HuH-7 (cell line): ENCODE measurements at regions not wholly inside any gene's neighbourhood (a gene's known extent, or its start where the extent isn't known, plus 50 kb on each side); places are given as distances from the start of the nearest gene placed in this dataset.

Source experiments
- DNase-seq: peaks from one replicate; pipeline ENCODE4 v3.0.0; 2011; ENCODE audit warnings: low spot score

DNA sequence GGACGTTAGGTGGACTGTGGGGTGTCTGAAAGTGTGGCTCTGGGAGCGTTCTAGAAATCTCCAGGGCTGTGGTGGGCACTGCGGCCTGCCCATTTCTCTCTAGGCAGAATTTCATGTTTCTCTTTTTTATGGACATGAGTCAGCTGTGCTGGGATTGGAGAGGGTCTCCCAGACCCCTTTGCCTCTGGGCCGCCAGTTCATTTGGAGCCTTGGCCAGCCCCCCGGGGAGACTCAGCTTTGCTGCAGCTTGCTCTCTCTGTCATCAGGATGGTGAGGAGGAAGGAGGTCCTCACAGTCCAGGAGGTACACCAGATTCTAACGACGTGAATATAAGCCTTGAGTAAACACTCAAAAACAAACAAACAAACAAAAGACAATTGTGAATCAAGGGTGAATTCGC, 149.6 kb upstream of the RGMA start:
- DNase-seq = no peak

DNA sequence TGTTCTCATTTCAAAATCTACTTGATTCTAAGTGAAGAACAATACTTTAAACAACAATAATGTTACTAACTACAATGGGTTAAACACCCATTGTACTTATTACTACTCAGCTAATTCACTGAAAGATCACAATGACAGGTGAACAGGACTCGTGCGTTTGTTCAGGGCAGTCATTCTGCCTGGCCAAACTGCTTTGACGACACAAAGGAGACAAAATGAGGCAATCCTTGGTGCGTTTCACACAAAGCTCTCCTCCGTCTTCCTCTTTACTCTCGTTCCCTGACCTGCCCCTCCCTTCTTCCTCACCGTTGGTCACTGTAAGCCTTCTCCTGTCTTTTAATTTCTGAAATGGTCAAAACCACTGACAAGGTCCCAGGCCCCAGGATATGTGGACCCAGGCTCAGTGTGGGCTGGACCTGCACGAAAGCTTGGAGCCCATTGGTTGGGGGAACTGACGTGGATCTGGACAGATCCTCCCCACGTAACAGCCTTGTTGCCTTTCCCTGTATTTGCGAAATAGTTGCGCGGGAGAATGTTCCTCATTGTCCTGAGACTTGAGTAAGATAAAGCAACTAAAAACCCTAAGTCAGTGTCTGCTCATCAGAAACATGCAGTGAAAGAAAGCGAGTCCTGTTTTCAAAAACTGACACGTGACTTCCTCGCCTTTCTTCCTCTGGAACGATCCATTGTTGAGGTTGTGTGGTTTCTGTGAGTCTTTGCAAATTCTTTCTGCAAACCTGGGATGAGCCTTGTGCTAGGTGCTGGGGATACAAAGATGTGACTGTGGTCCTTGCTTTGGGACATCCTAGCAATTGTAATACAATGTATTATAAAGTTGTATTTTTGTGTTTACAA, 147.1 kb upstream of the RGMA start:
- DNase-seq = no peak

DNA sequence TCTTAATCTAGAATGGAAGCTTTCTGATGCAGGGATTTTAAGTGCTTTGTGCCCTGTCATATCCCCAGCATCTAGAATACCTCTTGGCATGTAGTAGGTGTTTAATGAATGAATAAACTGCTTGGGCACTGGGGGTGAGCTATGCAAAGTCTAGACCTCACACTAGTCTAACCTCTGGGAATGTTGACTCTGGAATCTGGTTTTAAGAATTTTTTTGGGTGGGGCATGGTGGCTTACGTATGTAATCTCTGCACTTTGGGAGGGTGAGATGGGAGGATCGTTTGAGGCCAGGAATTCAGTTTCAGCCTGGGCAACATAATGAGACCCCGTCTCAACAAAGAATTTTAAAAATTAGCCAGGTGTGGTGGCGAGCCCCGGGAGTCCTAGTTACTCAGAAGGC, 146.3 kb upstream of the RGMA start:
- no peak for DNase-seq

DNA sequence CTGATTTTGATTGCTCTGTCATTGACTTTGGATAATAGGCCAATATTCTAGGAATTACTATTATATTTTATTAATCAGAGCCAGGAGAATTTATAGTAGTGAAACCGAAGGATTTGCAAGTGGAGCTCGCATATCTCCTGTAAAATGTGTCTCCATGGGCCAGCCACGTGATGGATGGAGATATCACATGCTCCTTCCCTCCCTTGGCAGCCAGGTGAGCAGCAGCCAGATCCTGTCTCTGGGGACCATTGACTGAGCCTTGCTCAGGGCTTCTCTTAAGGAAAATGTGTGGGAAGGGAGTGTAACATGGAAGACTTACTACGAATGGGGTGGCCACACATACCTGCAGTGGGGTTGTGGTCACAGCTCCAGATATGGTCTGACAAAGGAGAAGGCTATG, 144.7 kb upstream of the RGMA start:
- no peak for DNase-seq

DNA sequence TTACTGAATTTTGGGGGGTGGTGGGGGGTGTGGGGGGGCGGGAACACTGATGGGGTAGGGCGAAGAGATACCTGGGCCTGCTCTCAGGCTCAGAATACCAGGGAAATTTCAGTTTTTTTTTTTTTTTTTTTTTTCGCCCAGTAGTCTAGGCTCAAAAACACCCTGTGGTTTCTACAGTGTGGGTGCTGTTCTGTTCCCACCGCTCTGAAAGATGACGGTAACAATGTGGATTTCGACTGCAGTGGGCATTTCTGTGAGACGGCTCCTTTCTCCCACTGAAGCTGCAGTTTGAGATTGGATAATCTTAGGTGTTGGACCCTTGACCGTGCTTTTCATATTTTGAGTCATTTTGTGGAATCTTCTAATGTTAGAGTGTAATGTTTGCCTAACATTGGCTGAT, 143.8 kb upstream of the RGMA start:
- DNase-seq = no peak

DNA sequence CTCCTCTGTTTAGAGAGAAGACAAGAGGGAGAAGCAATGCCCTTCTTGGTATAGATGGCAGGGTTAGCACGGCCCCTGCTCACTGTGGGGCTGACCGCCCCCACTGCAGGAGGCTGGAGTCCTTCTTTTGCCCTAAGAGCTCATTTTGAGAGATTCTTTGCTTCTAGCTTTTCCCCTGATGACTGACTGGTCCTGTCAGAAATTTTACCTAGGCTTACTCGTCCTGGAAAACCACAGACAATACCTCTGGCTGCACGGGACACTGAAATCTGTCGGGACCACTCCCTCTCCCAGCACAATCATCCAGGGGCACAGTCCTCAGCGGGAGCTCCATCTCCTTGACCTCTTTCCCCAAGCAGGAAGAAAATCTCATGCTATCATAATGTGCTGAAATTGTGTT, 143.0 kb upstream of the RGMA start:
- no peak for DNase-seq

DNA sequence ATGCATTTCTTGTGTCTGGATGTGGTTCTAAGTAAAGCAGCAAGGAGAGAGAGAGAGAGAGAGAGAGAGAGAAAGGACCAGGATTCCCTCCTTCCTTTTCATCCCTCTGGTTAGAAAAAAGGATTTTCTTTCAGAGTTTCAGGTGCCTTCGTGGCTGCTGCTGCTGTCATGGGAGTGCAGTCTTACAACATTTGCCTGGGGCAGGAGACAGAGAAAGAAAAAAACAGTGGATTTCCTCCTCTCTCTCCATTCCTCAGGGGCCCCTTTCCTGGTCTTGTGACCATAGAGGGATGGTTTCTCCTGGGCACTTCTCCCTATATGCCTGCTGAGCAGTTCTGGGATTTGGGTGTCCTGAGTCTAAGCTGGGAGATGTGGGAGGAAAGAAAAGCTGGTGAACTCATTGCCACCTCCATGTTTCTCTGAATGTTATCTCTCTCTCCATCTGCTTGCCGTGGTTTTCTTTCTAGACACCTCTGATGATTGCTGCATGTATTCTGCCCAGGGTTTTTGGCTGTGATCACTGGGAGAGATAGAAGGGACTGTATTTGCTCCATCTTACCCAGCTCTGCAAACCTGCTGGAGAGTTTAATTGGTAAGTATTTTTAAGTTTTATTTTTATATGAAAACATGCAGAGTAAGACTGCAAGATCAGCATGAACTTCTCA, 142.4 kb upstream of the RGMA start:
- DNase-seq = no peak

DNA sequence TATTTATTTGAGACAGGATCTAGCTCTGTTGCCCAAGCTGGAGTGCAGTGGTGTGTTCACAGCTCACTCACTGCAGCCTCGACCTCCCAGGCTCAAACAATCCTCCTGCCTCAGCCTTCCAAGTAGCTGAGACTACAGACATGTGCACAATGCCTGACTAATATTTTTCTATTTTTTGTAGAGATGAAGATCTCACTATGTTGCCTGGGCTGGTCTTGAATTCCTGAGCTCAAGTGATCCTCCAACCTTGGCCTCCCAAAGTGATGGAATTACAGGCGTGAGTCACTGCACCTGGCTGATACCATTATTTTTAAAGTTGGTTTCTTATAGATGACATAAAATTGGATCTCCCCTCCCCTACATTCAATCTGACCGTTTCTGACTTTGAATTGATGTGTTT, 139.5 kb upstream of the RGMA start:
- DNase-seq = no peak

DNA sequence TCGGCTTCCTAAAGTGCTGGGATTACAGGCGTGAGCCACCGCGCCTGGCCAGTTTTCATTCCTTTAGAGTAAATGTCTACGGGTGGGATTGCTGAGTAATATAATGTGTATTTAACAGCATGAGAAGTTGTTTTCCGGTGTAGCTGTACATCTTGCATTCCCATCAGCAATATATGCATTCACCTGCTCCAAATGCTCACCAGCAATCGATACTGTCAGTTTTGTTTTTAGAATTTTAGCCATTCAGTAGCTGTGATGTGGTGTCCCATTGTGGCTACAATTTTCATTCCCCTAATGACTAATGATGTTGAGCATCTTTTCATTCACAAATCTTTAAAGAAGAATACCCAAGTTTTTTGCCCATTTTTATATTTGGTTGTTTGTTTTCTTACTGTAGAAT, 134.8 kb upstream of the RGMA start:
- no peak for DNase-seq

DNA sequence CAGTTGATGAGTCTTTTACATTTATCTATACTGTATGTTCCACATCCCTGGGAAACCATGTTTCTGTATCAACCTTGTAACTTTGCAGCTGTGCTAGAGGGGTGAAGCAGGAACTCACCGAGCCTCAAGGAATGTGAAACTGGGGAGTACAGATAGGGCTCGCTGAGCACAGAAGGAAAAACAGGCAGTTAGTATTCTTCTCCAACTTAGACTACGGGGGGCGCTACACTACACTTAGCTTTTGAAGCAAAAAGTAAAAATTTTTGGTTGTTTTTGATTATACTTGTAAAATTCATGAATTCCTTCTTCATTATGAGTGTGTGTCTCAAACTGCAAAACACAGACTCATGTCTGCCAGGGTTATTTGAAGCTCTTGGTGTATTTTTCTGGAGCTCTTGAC, 132.7 kb upstream of the RGMA start:
- no peak for DNase-seq

DNA sequence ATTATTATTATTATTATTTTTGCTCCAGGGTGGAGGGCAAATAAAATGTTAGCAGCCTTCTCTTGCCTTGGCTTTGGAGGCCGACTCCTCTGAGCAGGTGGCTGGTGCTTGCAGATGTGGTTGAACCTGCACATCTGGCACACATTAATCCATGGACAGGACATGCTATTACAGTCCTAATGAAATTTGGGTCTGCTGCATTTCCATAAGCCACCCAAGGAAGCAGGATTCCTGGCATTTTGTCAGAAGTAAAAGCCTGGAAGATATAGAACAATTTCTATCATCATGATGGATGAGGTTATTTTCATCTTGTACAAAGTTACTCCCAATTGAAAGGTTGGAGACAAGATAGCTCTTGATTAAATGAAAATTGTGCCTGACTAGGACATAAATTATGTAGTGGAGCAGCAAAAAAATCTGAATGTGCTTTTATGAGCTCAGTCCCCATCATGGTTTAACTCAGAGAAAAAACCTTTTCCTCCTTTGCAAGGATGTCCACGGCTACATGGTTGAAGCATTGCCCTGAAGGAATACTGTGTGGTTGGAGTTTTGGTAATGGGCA, 130.9 kb upstream of the RGMA start:
- DNase-seq = no peak

DNA sequence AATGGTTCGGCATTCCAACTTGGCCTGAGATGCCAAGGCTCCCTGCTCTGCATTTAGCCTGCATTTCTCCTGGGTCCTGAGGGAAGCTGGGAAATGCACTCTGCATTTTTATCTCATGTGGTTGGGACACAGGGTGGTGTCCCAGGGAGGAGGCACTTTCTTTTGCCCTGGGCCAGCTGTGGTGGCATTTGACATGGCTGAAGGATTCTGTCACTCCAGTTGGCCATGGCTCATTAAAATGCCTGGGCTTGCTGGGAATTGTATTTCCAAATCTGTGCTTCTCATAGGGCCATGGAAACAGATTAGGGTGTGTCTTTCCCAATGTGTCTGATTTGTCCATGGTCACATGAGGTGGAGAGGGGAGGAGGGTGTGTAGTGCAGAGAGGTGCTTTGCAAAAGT, 128.3 kb upstream of the RGMA start:
- no peak for DNase-seq

DNA sequence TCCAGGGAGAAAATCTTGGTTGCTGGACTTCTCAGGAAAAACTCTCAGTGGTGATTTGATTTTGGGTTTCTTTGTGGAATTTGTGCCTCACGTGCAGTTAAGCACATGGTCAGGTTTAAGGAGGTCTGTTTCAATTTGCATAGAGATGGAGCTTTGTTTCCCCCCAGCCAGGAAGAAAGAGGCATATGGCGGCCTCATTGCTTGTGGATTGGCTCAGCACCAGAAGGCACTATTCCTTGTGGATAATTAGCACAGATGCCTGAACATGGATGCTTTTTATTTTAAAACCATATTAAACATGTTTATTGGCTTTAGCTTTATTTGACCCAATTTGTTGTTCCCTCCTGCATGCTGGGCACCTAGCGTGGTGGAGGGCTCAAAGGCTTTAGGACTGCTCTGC, 125.1 kb upstream of the RGMA start:
- DNase-seq = no peak

DNA sequence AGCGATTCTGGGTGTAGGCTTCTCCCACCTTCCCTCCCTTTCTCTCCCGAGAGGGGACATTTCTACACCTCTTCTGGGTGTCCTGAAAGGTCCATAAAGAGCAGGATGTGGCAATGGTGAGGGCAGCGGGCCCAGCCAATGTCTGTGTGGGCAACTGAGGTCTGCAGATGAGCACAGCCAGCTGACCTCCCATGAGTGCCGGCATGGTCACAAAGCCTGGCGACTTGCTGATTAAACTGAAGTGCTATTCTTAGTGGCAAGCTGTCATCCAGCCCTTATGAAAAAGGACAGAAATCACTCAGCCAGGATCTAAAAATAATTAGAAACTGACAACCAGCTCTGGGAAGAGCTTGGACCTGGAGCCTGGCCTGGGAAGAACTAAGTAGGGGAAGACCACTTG, 124.3 kb upstream of the RGMA start:
- DNase-seq = no peak

DNA sequence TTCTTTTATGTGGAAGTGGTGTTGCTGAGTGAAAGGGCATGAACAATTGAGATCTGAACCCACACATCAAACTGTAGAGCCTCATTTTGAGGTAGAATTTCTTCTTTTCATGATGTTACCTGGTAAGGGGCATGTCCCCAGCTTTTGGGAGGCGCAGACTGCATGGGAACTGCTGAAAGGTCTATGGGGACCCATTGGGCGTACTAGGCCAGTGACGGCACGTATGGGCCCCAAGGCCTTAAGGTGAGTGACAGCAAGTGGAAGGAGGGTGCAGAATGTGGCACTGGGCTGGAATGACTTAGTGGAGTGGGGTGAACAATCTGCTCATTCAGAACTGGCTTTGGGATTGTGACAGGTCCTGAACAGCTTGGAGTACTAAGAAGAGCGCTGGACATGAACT, 123.6 kb upstream of the RGMA start:
- no peak for DNase-seq

DNA sequence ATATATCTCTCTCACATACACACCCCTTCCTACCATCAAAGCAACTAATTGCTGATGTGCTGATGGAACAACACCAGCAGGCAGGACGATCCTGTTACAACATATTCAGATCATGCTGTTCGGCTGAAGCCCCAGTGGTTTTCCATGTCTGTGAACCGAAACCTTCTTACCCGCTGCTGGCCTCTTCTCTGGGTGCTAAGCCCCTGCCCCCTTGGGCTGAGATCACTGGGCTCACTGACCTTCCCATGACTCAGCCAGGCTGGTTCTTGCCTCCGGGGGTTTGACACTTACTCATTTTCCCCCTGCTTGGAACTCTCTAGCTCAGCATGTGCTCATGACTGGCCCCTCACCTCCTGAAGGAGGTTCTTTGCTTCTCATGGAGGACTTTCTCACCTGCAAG, 122.0 kb upstream of the RGMA start:
- no peak for DNase-seq

DNA sequence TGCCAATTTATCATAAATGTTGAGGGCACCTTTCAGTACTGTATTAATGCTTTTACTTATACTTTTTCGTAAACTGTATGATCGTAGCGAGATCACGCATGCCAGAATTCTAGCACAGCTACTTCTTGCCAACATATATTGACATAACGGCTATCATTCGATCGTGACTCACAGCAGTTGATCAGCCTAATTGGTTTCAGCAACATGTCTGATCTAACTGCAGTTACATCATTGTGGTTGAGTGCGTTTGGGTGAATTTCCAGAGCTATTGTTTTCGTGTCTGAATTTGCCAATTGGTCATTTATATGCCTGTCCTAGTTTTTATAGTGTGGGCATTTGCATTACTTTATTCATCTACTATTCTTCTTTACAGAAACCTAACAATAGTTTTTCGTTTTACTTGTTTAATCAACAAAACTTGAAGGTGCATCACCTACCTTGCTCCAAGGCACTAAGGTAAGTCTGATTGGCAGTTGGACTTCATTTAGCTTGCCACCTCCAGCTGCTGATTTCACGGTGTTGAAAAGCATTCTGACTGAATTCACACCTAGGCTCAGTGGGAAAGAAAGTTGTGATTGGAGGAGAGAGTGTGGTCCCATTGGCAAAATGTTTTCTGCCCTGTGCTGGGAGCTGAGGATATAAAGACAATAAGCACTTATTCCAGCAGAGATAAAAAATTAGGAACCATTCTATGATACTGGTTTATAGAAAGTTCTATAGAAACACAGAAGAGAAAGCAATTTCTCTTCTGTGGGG, 120.9 kb upstream of the RGMA start:
- no peak for DNase-seq

DNA sequence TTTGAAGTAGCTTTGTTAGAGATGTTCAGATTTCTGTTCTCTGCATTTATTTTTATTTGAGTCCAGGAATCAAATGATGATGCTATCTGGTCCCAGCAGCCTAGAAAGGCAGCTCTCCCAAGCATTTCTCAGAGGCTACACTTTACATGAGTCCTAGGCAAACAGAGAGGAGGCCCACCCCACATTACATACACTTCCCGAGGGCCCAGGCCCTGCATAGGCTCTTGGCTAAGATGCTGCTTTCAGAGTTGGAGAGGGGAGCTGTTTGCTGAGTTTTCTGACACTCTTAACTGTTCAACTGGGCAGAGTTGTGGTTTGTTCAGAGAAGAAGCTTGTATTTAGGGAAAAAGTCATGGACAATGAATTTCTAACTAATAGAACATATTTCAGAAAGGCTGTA, 117.9 kb upstream of the RGMA start:
- DNase-seq = no peak

DNA sequence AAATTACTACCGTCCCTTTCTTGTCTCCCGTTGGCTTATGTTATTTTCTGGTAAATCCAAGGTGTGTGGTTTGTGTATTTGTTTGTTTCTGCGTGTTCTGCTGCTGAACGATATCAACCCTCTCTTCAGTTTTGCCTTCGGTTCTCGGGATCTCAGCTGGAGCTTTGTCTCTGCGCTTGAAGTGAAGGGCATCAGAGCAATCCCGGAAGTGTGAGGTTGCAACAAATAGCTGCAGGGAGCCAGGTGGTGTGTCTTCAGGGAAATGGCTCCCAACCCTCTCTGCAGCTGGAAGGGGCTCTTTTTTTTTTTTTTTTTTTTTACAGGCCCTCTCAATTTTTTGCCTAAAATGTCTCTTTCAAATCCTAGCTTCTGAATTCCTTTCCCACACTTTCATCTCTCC, 116.4 kb upstream of the RGMA start:
- no peak for DNase-seq

DNA sequence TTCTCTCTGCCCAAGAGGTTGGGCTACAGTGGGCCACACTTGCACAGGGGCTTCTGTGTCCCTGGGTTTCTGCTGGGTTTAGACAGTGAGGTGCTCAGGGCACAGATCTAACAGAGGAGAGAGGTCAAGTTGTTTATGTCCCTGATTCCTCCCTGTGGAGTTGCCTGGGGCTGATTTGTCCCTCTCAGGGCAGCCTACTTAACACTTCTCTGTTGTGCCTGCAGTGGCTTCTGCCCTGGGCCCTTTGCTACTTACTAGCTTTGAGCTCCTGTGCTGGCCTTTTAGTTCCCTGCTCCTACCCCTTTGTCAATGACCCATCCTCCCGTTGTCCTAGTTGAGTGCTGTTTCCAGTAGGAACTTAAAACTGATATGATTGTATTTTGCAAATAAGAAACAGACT, 114.0 kb upstream of the RGMA start:
- DNase-seq = no peak

DNA sequence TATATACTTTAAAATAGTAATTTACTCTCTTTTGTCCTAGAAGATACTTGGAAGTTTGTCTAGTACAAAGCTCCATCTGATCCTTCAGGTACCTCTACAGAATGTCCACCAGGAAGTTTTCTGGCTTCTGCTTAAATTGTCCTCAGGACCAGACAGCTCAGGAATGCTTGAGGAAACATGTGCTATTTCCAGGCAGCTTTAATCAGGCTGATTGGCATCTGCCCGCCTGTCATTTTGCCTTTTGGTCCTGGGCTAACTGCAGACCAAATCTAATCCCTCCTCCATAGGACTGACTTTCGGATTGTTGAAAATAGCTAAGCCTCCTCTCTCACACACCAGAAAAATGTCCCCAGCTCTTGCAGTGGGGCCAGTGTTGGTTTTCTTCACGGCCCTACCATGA, 113.4 kb upstream of the RGMA start:
- no peak for DNase-seq

DNA sequence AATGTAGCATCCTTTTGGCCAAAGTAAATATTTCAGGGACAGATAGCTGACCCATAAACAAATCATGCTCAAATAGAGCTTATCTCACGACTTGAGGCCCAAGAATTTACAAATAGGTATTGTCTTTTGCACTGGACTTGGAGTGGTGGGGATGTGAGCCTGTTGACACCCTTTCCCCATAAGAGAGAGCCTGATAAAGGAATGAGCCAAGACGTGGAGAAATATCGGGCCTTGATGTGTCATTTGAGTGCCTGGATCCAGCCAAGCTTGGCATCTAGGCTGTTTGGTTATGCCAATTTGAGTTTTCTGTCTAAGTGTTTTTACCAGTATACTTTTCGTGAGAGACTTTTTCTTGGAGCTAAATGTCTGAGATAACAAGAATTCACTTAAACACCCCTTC, 112.9 kb upstream of the RGMA start:
- DNase-seq = no peak

DNA sequence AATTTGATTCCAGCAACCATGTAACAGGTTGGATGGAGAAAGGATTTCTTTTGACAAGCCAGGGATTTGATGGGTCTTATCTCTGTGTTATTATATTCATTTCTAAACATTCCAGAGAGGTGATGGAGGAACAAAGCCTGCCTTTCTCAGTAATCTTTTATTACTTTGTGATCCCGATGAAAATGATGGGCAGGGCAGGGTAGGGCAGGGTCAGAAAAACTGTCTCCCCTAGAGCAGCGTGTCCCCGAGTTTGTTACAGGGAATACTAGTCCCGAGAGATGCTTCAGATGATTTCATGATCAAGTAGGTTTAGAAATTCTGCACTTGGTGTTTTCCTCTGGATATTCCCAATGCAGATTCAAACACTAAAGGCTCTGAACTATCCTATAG, 111.8 kb upstream of the RGMA start:
- no peak for DNase-seq
